Uterus (tissue), 2 donors: ENCODE measurements at regions not wholly inside any gene's neighbourhood (a gene's known extent, or its start where the extent isn't known, plus 50 kb on each side); places are given as distances from the start of the nearest gene placed in this dataset.

ENCODE experiments used
- POLR2A ChIP-seq, 2 donors: fragments of 450-650 bp; IDR thresholded peaks; one replicate each; pipeline ENCODE4 v1.6.1; 2016; ENCODE audit warnings: antibody characterized with exemption in 2 of 2, mild to moderate bottlenecking in 1 of 2, moderate library complexity in 1 of 2
- TF ChIP-seq, protein P1 (sequence below), 4 experiments: fragments of 200-600 bp in 2 of 4; fragments of 450-650 bp in 2 of 4; sonication (generic) in 2 of 4; IDR thresholded peaks; one replicate each; pipeline ENCODE4 v1.5.1; 2016 to 2019; ENCODE audit warnings: antibody characterized with exemption in 4 of 4, mild to moderate bottlenecking in 2 of 4, moderate library complexity in 1 of 4

DNA sequence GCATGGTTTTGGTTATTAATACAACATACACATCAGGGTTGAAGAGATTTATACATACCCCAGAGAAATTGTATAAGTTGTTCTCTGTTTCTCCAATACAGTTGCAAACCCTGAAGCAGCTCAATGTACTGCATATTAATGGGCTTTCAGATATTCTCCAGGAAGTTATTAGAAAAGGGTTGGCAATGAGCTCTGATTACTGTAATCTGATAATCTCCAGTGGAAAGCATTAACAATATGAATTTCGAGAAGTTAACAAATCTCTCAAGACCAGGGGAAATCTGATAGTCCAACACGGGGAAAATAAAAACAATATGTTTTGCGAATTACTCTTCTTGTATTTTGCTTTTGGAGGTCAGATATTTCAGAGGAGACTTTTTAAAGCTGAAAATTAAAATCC lies 950.1 kb downstream of the TBL1XR1 start:
- TF ChIP-seq, protein P1, sequence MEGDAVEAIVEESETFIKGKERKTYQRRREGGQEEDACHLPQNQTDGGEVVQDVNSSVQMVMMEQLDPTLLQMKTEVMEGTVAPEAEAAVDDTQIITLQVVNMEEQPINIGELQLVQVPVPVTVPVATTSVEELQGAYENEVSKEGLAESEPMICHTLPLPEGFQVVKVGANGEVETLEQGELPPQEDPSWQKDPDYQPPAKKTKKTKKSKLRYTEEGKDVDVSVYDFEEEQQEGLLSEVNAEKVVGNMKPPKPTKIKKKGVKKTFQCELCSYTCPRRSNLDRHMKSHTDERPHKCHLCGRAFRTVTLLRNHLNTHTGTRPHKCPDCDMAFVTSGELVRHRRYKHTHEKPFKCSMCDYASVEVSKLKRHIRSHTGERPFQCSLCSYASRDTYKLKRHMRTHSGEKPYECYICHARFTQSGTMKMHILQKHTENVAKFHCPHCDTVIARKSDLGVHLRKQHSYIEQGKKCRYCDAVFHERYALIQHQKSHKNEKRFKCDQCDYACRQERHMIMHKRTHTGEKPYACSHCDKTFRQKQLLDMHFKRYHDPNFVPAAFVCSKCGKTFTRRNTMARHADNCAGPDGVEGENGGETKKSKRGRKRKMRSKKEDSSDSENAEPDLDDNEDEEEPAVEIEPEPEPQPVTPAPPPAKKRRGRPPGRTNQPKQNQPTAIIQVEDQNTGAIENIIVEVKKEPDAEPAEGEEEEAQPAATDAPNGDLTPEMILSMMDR (IDR thresholded peaks at IDR 0.05) = no peak
- no peak for TF ChIP-seq POLR2A (IDR thresholded peaks at IDR 0.05)
